ENCODE measurements at regions not wholly inside any gene's neighbourhood (a gene's known extent, or its start where the extent isn't known, plus 50 kb on each side); places are given as distances from the start of the nearest gene placed in this dataset.
"Not testable (repeated sequence)": the region's sequence is repeated elsewhere in the genome, so short reads cannot be mapped to it uniquely, and the experiment has no call there.

DNA sequence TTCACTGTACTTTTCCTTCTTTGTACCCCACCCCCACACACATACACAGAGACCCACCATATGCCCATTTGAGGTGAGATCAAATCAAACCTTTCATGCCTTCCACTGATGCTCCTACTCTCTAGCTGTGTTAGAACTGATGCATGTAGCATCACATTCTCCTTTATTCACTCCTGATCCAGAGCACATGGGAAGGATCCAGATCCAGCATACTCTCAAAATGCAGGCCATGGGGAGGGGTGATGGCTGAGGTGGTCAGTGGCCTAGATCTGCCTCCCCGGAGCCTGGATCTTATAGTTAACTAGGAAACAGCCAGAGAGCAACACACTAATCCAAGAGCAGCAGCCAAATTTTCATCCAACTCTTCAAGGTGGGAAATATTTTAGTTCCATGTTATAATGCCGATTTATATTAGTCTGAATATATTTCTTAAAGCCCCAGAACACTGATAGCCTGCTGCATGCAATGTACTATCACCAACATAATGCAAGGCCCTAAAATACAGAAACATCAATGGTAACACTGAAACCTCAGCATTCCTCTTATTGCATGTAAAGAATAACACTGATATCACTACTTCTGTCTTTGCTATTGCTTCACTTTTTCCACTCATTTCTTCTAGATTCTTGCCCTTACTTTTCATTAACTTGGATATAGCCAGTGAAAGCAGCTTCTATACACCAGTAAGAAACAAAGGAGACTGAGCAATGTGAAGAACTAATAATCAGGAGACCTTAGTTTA is 126.8 kb upstream of the BEND6 start:
- H3K4me1 ChIP-seq (ENCODE audit: control insufficient read depth, insufficient read depth, low read length), result peaks cover 16% of the 10 kb centered on the region; the same call in 1 of the 2 replicates
- TF ChIP-seq MTA2 (IDR thresholded peaks at IDR 0.05; ENCODE audit: low read depth), result no peak
- no peak for TF ChIP-seq SMARCA5 (IDR thresholded peaks at IDR 0.05)

GRCh38 chr6:56824431-56824830 is 130.5 kb upstream of the BEND6 start:
- 89% methylated on average over 26 of the region's 26 CpGs for WGBS (ENCODE audit: insufficient coverage, insufficient replicate concordance, low lambda C conversion rate, missing lambda C conversion rate)
- intact Hi-C loops (cut with micrococcal nuclease; ENCODE audit: unreplicated experiment); H3K9ac ChIP-seq (ENCODE audit: control insufficient read depth, insufficient read depth, low read length); SMC1A ChIA-PET (ENCODE audit: uncharacterized antibody, unreplicated experiment); H2AFZ ChIP-seq (ENCODE audit: control insufficient read depth, low read depth, low read length); RAD21 ChIA-PET (ENCODE audit: unreplicated experiment); H4K20me1 ChIP-seq (ENCODE audit: control insufficient read depth, insufficient read depth); POLR2A ChIA-PET; ATAC-seq; DNase-seq (ENCODE audit: low read depth, low spot score); H3K4me2 ChIP-seq (ENCODE audit: control insufficient read depth, insufficient read depth); in situ Hi-C loops (cut with MboI); H3K36me3 ChIP-seq (ENCODE audit: control insufficient read depth in 2 of 2, insufficient read depth in 2 of 2, low read length in 1 of 2); H3K27me3 ChIP-seq (replicated peaks in 1 of 2; ENCODE audit: control insufficient read depth in 2 of 2, insufficient read depth in 2 of 2, low read length in 1 of 2); H3K27ac ChIP-seq (ENCODE audit: control insufficient read depth, insufficient read depth); BruUV-seq (replicated peaks); H3K4me3 ChIP-seq; CTCF ChIA-PET; H3K9me3 ChIP-seq (replicated peaks; ENCODE audit: control insufficient read depth, insufficient read depth, low read length); FAIRE-seq: not testable (repeated sequence)
- Histone ChIP-seq H3K79me2 (ENCODE audit: control insufficient read depth, insufficient read depth, low read length) (peaks cover 68% of the 10 kb centered on the region), H3K4me1 (ENCODE audit: control insufficient read depth, insufficient read depth, low read length) (peaks cover 12% of the 10 kb centered on the region)

More for the DNA sequence above, 126.8 kb upstream of the BEND6 start:
- in situ Hi-C loops (cut with MboI) (no loop called here), intact Hi-C loops (cut with micrococcal nuclease; ENCODE audit: unreplicated experiment) (no loop called here)
- H3K9me3 ChIP-seq (replicated peaks; ENCODE audit: control insufficient read depth, insufficient read depth, low read length), result no peaks in the 10 kb centered on the region; the same call in 1 of the 3 replicates
- 79% methylated on average over 2 of the region's 2 CpGs for WGBS (ENCODE audit: insufficient coverage, insufficient replicate concordance, low lambda C conversion rate, missing lambda C conversion rate)
- no peaks in the 10 kb centered on the region for H3K27me3 ChIP-seq (replicated peaks in 1 of 2; ENCODE audit: control insufficient read depth in 2 of 2, insufficient read depth in 2 of 2, low read length in 1 of 2)
- no peak overlapping the region; the same call in 1 of the 2 replicates for H3K27ac ChIP-seq (ENCODE audit: control insufficient read depth, insufficient read depth)
- H3K79me2 ChIP-seq (ENCODE audit: control insufficient read depth, insufficient read depth, low read length), result peaks cover 71% of the 10 kb centered on the region
- CTCF ChIA-PET, result interaction anchor here (0.9 to 2.3 kb wide), 5 partner anchors 9 to 23 kb away, joined by 3 to 9 read pairs (median 4); no protein-coding TSS in a partner anchor
- H3K4me2 ChIP-seq (ENCODE audit: control insufficient read depth, insufficient read depth), result no peak overlapping the region
- H3K9ac ChIP-seq (ENCODE audit: control insufficient read depth, insufficient read depth, low read length), result no peak overlapping the region
- SMC1A ChIA-PET (ENCODE audit: uncharacterized antibody, unreplicated experiment), result interaction anchor here (1.0 to 2.4 kb wide), 9 partner anchors 10 to 61 kb away, joined by 3 to 11 read pairs (median 4); no protein-coding TSS in a partner anchor
- no TSS peak for BruUV-seq (replicated peaks)
- no peak overlapping the region for H2AFZ ChIP-seq (ENCODE audit: control insufficient read depth, low read depth, low read length)
- POLR2A ChIA-PET, result interaction anchor here (0.9 to 1.7 kb wide), 3 partner anchors 11 to 16 kb away, joined by 3 to 5 read pairs (median 4); no protein-coding TSS in a partner anchor
- no peak for DNase-seq (ENCODE audit: low read depth, low spot score)
- no peak; the same call in 2 of the 3 replicates for ATAC-seq
- H4K20me1 ChIP-seq (ENCODE audit: control insufficient read depth, insufficient read depth), result no peaks in the 10 kb centered on the region
- RAD21 ChIA-PET (ENCODE audit: unreplicated experiment), result interaction anchor here (1.0 to 1.2 kb wide), 2 partner anchors 9 to 24 kb away, joined by 4 read pairs; no protein-coding TSS in a partner anchor
- no peak overlapping the region for H3K4me3 ChIP-seq
- FAIRE-seq, result no peak
- no peaks in the 10 kb centered on the region for H3K36me3 ChIP-seq (ENCODE audit: control insufficient read depth in 2 of 2, insufficient read depth in 2 of 2, low read length in 1 of 2)
